Fibroblast of lung (primary cell): ENCODE measurements at regions not wholly inside any gene's neighbourhood (a gene's known extent, or its start where the extent isn't known, plus 50 kb on each side); places are given as distances from the start of the nearest gene placed in this dataset.
A peak's percentile ranks its signal among the peaks of the same experiment; 100 is the strongest.

ENCODE experiments used
- DNase-seq, 2 donors: peaks; one replicate each; pipeline versions ENCODE4 v3.0.0 to v3.0.0-alpha.2; 2010; ENCODE audit warnings: low read depth in 2 of 2
- H2AFZ ChIP-seq: 2 replicates; pipeline ENCODE4 v1.5.1; 2012; ENCODE audit warnings: low read length, control low read depth, inconsistent platforms
- H3K27ac ChIP-seq: 2 replicates; pipeline ENCODE4 v1.5.1; 2011; ENCODE audit warnings: low read length, control low read depth; ENCODE audit not compliant: insufficient read depth
- H3K27me3 ChIP-seq: 2 replicates; pipeline ENCODE4 v1.5.1; 2011; ENCODE audit warnings: mild to moderate bottlenecking, low read length; ENCODE audit not compliant: control insufficient read depth, insufficient read depth
- H3K36me3 ChIP-seq: 2 replicates; pipeline ENCODE4 v1.5.1; 2011; ENCODE audit warnings: low read length; ENCODE audit not compliant: control insufficient read depth, insufficient read depth
- H3K4me1 ChIP-seq: 2 replicates; pipeline ENCODE4 v1.5.1; 2011; ENCODE audit warnings: low read length; ENCODE audit not compliant: control insufficient read depth, insufficient read depth; ENCODE audit errors: extremely low read depth
- H3K4me2 ChIP-seq: 2 replicates; pipeline ENCODE4 v1.5.1; 2011; ENCODE audit warnings: low read length, control low read depth; ENCODE audit not compliant: insufficient read depth; ENCODE audit errors: extremely low read depth
- H3K4me3 ChIP-seq, 4 experiments: fragments of 200-600 bp in 1 of 4; sonication (generic) in 1 of 4; replicated peaks in 1 of 4; 2 replicates each; pipeline ENCODE4 v1.5.1; 2011 to 2016; ENCODE audit warnings: low read length in 4 of 4, low read depth in 3 of 4, mild to moderate bottlenecking in 3 of 4, control low read depth in 2 of 4, inconsistent platforms in 1 of 4, mixed read lengths in 1 of 4; ENCODE audit not compliant: insufficient read depth in 1 of 4; ENCODE audit errors: control extremely low read depth in 1 of 4
- H3K79me2 ChIP-seq: 2 replicates; pipeline ENCODE4 v1.5.1; 2012; ENCODE audit warnings: mild to moderate bottlenecking, low read length, inconsistent platforms; ENCODE audit not compliant: control insufficient read depth, insufficient read depth
- H3K9ac ChIP-seq: 2 replicates; pipeline ENCODE4 v1.5.1; 2011; ENCODE audit warnings: mild to moderate bottlenecking, low read length, control low read depth; ENCODE audit not compliant: insufficient read depth
- H3K9me3 ChIP-seq: 2 replicates; pipeline ENCODE4 v1.5.1; 2012; ENCODE audit warnings: low read depth, low read length; ENCODE audit not compliant: control insufficient read depth, insufficient read depth
- H4K20me1 ChIP-seq: 2 replicates; pipeline ENCODE4 v1.5.1; 2011; ENCODE audit warnings: low read length; ENCODE audit not compliant: control insufficient read depth, insufficient read depth; ENCODE audit errors: extremely low read depth
- EZH2 ChIP-seq: IDR thresholded peaks from 2 replicates; pipeline ENCODE4 v1.5.1; 2012; ENCODE audit warnings: low read length, control low read depth, mild to moderate bottlenecking; ENCODE audit errors: missing control alignments
- TF ChIP-seq, protein P1 (sequence below), 2 donors: IDR thresholded peaks in 1 of 2; conservative IDR thresholded peaks in 1 of 2; 1 replicate in 1 of 2; 2 replicates in 1 of 2; pipeline ENCODE4 v1.5.1; 2011 to 2012; ENCODE audit warnings: low read length in 2 of 2, control low read depth in 1 of 2, inconsistent platforms in 1 of 2, low read depth in 1 of 2, mild to moderate bottlenecking in 1 of 2

DNA sequence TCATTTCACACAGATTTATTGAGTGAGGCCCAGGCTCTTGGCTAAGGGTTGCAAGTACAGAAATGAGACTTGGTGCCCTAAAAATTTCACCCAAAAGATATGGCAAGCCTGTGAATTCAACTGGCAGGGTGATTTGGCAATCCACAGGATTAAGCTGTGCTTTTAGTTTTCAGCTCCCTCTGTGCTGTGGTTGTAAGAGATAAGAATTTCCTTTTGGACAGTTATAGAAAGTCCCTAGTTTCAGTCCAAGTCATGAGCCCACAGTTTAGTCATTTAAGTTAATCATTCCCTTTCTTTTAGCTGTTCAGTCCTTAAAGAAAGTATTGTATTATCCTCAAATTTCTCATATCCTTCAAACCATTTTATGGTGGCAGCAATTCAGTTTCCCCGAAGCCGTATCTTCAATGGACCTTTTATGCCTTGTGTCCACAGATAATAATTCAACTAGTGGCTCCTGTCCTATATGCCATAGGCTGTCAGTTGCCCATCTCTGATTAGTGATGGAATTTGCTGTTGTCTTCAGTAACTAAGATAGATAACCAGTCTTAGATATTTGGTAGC, 73.4 kb upstream of the NAMPT start:
- Histone ChIP-seq H3K27ac (no peak overlapping the region), H3K4me2 (no peak overlapping the region), H3K36me3 (no peaks in the 10 kb centered on the region), H3K79me2 (no peaks in the 10 kb centered on the region), H3K9ac (no peak overlapping the region), H3K9me3 (no peaks in the 10 kb centered on the region), H3K4me3 (no peak overlapping the region), H3K4me1 (no peaks in the 10 kb centered on the region), H3K27me3 (no peaks in the 10 kb centered on the region), H2AFZ (no peak overlapping the region), H4K20me1 (no peaks in the 10 kb centered on the region)
- DNase-seq, result peak; percentile 37 to 74
- TF ChIP-seq EZH2, result no peak
- TF ChIP-seq, protein P1, sequence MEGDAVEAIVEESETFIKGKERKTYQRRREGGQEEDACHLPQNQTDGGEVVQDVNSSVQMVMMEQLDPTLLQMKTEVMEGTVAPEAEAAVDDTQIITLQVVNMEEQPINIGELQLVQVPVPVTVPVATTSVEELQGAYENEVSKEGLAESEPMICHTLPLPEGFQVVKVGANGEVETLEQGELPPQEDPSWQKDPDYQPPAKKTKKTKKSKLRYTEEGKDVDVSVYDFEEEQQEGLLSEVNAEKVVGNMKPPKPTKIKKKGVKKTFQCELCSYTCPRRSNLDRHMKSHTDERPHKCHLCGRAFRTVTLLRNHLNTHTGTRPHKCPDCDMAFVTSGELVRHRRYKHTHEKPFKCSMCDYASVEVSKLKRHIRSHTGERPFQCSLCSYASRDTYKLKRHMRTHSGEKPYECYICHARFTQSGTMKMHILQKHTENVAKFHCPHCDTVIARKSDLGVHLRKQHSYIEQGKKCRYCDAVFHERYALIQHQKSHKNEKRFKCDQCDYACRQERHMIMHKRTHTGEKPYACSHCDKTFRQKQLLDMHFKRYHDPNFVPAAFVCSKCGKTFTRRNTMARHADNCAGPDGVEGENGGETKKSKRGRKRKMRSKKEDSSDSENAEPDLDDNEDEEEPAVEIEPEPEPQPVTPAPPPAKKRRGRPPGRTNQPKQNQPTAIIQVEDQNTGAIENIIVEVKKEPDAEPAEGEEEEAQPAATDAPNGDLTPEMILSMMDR (conservative IDR thresholded peaks at IDR 0.05 in 1 of 2, IDR thresholded peaks at IDR 0.05 in 1 of 2; ENCODE audit: low read depth in 1 of 2, low read length in 2 of 2), result no peak

DNA sequence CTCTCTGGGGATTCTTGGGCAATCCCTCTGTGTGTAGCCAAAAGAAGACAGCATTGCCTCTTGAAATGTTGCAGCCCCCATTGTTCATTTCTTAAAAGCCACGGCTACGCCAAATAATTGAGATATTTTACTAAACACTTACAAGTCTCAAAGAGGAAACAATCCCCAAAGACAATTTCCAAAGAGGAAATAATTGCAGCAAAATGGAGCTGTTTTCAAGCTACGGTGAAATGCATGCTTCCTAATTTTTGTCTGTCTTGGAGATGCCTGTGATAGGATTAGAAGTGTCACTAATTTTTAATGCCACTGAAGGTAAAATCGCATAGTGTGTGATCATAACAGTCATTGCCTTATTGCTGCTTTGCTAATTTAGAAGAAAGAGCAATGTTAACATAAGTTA, 72.9 kb upstream of the NAMPT start:
- TF ChIP-seq, protein P1 (conservative IDR thresholded peaks at IDR 0.05 in 1 of 2, IDR thresholded peaks at IDR 0.05 in 1 of 2; ENCODE audit: low read depth in 1 of 2, low read length in 2 of 2), result no peak
- TF ChIP-seq EZH2, result no peak
- Histone ChIP-seq H3K4me2 (no peak overlapping the region), H3K27me3 (no peaks in the 10 kb centered on the region)

DNA sequence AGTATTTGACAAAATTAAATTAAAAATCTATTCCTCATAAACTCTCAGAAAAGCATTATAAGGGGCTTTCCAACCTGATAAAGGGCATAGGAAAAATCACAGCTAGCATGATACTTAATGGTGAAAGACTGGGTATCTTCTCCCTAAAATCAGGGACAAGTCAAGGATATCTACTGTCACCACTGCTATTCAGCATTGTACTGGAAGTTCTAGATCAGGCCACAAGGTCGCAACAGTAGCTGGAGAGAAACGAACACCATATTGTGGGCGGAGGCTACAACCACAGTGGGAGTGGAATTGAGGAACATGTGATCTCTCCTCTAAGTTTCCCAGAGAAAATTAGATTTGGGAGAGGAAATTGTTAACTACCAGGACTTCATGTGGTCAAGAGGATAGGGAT, 70.0 kb upstream of the NAMPT start:
- TF ChIP-seq, protein P1 (conservative IDR thresholded peaks at IDR 0.05 in 1 of 2, IDR thresholded peaks at IDR 0.05 in 1 of 2; ENCODE audit: low read depth in 1 of 2, low read length in 2 of 2), result no peak
- Histone ChIP-seq H3K27ac (no peak overlapping the region), H3K4me1 (no peaks in the 10 kb centered on the region), H2AFZ (no peak overlapping the region), H3K9ac (no peak overlapping the region), H3K4me2 (no peak overlapping the region), H3K79me2 (no peaks in the 10 kb centered on the region), H4K20me1 (no peaks in the 10 kb centered on the region), H3K27me3 (no peaks in the 10 kb centered on the region), H3K9me3 (no peaks in the 10 kb centered on the region), H3K36me3 (no peaks in the 10 kb centered on the region), H3K4me3 (no peak overlapping the region)
- no peak for DNase-seq

More for the DNA sequence above, 72.9 kb upstream of the NAMPT start:
- H3K4me3 ChIP-seq, result no peak overlapping the region
- H3K4me1 ChIP-seq, result no peaks in the 10 kb centered on the region
- H3K27ac ChIP-seq, result no peak overlapping the region
- H4K20me1 ChIP-seq, result no peaks in the 10 kb centered on the region
- H2AFZ ChIP-seq, result no peak overlapping the region
- no peak for DNase-seq
- H3K79me2 ChIP-seq, result no peaks in the 10 kb centered on the region
- H3K9ac ChIP-seq, result no peak overlapping the region
- H3K36me3 ChIP-seq, result no peaks in the 10 kb centered on the region
- no peaks in the 10 kb centered on the region for H3K9me3 ChIP-seq
